HG03442 (cell line): ENCODE measurements at regions not wholly inside any gene's neighbourhood (a gene's known extent, or its start where the extent isn't known, plus 50 kb on each side); places are given as distances from the start of the nearest gene placed in this dataset.
"Not testable (repeated sequence)": the region's sequence is repeated elsewhere in the genome, so short reads cannot be mapped to it uniquely, and the experiment has no call there.

ENCODE experiments used
- ATAC-seq: cut with Tn5 transposase; IDR thresholded peaks from one replicate; pipeline ENCODE4 v1.9.1; 2021; ENCODE audit warnings: mild to moderate bottlenecking, moderate library complexity; ENCODE audit not compliant: unreplicated experiment

DNA sequence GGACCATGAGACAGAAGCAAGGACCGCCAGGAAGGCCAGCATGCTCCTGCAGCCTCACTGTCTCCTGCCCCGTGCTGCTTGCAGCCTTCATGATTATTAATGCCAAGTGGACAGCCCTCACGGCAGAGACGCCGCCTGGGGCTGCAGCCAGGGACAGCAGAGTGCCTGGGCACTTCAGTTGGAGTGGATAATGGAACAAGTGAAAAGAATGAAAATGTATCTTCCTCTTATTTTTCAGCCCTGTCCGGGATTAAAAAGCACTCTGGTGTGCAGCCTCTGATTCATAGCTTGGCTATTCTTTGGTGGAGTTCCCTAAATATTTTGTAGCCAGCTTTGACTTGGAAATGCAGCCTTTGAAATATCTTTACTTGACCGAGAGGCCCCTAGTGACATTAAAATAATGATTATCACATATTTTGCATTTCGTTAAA lies 1404.2 kb downstream of the BRD1 start:
- no peak for ATAC-seq

DNA sequence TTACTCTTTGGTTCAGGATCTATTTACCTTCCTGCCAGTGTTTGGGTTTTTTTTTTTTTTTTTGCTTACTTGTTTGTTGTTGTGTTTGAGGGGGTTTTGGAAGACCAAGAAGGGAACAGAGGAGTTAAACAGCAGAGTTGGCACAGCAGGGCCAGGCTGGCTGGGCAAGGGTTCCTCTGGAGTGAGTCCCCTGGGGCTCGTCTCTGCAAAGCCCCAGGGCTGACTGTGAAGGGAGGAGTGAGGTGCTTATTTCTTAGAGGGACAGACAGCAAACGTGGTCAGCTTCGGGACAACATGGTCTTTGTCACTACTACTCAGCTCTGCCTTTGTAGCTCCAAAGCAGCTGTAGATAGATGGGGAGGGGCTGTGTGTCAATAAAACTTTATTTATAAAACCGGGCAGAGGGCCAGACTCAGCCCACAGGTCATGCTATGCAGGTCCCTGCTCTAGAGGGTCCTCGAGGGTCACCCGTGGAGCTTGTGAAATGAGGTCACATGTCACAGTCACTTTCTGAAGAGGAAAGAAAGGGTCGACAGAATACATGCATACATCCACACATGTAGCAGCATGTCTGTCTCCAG lies 1404.7 kb downstream of the BRD1 start:
- no peak for ATAC-seq

GRCh38 chr22:48418831-48419230 lies 1408.8 kb downstream of the BRD1 start:
- ATAC-seq, result no peak

DNA sequence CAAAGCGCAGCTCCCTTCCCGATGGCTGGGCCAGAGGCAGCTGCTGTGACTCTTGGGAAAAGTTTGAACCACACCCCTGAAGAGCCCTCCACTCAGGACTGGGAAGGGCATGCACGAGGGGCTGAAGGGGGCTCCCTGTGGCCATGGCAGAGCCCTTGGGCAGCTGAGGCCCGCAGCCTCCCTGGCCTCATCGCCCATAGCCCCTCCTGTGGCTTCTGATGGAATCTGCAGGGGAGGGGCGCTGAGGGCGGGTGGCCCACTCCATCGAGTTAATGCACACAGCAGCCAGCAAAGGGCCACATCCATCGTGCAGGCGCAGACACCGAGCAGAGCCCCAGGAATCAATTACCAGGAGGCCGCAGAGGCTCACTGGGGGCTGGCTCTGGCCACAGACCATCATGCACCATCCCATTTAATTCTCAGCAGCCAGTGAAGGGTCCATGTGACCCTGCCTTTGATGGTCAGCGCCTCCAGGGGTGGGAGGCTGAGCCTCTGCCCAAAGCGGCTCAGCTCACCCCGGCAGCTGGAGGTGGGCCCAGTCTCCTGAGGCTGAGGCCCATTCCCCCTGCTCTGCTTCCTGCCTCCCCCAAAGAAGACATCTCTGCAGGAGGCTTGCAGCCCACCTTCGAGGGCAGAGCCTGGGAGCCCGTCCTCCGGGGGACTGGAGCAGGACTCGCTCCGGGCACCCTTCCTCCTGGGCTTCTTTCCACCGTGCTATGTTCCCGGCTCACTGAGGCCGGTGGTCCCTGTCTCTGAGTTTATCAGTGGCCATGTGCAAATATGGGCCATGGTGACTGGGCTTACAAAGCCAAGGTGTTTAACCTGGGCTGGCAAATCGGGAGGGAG lies 1410.2 kb downstream of the BRD1 start:
- no peak for ATAC-seq

GRCh38 chr22:48416396-48417224 lies 1411.1 kb downstream of the BRD1 start:
- ATAC-seq, result no peak

DNA sequence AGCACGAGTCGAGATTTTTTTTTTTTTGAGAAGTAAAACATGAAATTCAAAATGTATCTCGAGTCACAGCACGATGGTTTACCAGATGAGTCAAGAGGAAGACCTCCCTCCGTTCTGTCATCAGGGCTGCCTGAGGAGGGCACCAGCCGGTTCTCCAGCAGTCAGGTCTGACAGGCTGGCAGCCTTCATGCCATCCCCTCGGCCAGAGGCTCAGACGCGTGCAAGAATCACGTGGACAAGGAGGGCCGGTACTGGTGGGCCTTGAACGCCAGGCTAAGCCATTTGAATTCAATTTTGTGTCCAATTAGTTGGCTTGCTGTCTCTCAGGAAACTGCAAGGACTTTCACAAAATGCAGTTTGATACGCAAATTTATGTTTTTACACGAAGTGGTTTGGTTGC lies 1412.2 kb downstream of the BRD1 start:
- ATAC-seq, result no peak

DNA sequence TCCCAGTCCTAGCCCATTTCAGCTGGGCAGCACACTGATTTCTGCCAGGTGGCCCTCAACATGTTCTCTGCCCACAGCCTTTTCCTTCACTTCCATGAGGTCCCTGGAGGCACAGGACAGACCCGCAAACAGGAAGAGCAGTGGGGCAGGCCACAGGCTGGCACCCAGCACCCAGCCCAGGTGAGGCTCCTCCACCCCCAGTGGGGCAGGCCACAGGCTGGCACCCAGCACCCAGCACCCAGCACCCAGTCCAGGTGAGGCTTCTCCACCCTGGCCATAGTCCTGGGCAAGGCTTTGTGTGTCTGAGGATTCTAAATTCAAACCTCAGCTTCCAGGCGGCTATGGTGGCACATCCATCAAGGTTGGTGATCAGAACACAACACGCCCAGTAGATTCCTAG lies 1413.0 kb downstream of the BRD1 start:
- no peak for ATAC-seq

GRCh38 chr22:48412931-48413330 lies 1414.7 kb downstream of the BRD1 start:
- ATAC-seq, result not testable (repeated sequence)

GRCh38 chr22:48410536-48410935 lies 1417.1 kb downstream of the BRD1 start:
- ATAC-seq, result no peak

- ATAC-seq, result no peak
These were observed 1420.3 kb downstream of the BRD1 start for GRCh38 chr22:48407256-48407955.

DNA sequence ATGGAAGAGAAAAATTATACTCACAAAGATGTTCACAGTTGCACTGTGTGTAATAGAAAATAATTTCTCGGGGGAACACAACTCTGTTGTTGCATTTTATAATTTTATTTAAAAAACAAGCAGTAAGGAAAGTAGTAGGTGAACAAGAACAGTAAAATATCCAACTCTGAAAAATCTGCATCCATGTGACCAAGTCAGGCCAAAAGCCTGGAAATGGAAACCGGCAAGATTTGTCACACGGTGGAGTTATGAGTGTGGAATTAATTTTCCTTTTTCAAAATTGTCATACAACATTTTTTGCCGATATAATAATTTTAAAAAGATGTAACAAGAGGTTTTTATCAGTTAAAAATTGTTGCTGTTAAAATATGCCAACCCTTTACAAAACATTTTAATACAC lies 1421.5 kb downstream of the BRD1 start:
- ATAC-seq, result no peak

- ATAC-seq, result no peak
These were observed 1421.9 kb downstream of the BRD1 start for GRCh38 chr22:48405741-48406140.

DNA sequence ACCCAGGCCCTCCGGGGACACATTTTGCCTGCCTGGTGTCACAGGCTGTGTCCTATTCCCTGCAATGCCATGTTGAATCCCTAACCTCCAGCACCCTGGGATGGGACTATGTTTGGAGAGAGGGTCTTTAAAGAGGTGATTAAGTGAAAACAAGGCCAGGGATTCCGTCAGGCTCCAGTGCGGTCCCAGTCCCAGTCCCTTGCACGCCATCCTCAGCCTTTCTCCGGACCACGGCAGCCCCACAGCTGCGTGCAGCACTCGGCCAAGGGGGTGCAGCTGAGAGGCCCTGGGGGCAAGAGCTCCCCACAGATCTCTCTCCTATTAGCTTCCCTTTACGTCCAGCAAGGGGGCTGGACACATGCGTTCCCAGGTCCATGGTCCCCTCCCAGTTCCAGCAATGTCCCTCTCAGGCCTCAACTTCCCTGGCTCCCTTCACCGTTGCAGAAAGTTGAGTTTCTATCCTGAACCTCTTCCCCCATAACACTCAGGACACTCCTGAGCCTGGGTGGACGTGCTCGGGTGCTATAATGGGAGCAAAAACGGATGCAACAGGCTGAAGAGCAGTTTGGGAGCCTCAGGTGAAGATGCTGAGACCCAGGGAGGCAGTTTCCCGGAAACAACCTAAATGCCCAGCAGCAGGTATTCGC lies 1422.7 kb downstream of the BRD1 start:
- no peak for ATAC-seq

DNA sequence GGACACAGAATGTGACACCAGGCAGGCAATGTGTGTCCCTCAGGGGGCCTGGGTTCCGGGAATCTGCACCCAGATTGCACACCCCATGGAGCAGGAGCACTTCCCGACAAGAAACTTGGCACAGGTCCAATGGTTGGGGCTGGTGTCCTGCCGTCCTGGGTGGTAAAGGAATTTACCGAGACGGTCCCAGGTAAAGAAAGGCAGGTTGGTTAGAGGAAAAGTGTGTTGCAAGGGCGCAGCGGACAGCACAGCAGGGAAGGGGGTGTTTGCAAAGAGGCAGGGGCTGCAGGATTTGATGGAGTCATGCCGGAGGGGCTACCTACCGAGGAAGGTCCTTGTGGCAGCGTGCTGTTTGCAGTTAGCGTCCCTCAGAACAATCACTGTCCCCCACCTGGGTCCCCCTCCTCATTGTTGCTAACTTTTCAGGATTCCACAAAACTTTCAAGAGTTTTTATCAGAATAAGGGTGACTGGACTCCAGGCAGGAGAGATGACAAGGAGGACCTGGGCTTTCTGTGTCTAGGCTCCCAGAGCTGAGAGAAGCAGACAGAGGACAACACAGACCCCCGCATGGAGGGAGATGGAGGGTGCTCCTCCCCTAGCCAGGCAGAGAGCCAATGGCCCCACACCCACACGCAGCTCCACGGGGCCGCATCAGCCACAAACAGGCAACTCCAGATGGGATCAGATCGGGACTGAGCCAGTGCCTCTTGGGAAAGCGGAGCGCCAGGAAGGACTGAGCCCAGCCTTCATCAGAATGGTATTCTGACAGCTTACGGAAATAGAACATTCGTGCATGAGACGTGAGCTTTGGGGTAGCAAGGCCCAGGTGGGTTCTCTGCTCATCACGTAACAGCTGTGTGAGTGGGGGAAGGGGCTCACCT lies 1423.9 kb downstream of the BRD1 start:
- no peak for ATAC-seq

- no peak for ATAC-seq
These were observed 1425.1 kb downstream of the BRD1 start for GRCh38 chr22:48402591-48403031.

DNA sequence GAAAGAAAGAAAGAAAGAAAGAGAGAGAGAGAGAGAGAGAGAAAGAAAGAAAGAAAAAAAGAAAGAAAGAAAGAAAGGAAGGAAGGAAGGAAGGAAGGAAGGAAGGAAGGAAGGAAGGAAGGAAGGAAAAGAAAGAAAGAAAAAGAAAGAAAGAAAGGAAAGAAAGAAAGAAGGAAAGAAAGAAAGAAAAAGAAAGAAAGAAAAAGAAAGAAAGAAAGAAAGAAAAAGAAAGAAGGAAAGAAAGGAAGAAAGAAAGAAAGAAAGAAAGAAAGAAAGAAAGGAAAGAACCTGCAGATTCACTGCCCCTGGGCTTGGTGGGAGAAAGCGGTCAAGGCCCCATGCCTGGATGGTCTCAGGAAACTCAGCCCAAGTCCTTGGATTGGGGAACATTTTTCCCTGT lies 1426.2 kb downstream of the BRD1 start:
- ATAC-seq, result not testable (repeated sequence)

DNA sequence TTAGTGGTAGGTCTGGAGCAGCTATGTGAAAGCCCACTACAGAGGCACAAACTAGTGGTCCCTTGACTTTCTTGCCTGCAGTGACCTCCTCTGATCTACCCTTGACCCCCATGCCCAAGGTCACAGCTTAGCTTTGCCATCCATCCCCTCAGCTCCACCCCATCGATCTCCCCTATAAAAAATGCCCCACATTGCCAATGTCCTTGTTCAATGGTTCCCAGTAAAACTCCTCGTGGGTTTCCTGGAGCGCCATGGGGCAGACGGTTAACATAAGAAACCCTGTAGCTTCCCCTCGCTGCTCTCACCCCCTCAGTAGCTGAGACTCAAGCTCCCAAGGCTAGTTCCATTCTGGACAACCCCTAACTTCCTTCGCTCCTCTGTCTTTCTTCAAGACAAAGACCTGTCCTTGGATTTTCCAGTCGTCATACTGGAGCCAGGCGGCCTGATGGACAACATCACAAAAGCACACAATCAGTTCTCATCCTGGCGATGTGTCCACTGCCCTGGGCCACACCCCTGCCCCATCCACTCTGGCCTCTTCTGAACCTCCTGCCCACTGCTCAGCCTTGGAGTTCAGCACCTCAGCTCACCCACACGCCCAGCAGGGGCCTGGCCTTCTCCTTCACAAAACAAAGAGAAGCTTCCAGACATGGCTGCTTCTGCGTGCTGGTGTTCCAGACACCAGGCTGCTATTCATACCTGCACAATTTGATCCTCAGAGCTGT lies 1429.3 kb downstream of the BRD1 start:
- ATAC-seq, result no peak

GRCh38 chr22:48397531-48398180 lies 1430.0 kb downstream of the BRD1 start:
- ATAC-seq, result no peak
